Sigmoid colon (tissue), 4 donors: ENCODE measurements at regions not wholly inside any gene's neighbourhood (a gene's known extent, or its start where the extent isn't known, plus 50 kb on each side); places are given as distances from the start of the nearest gene placed in this dataset.

Experiments used
- CTCF ChIP-seq, 4 experiments: fragments of 450-650 bp in 3 of 4; fragments of 200-600 bp in 1 of 4; IDR thresholded peaks; one replicate each; pipeline ENCODE4 v1.5.1; 2016 to 2019; ENCODE audit warnings: antibody characterized with exemption in 4 of 4, mild to moderate bottlenecking in 3 of 4, moderate library complexity in 2 of 4
- EP300 ChIP-seq, 4 donors: sonication (generic); formaldehyde crosslinking; IDR thresholded peaks; one replicate each; pipeline ENCODE4 v1.6.1; 2017; ENCODE audit warnings: antibody characterized with exemption in 4 of 4
- POLR2A ChIP-seq, 2 donors: fragments of 450-650 bp; IDR thresholded peaks; one replicate each; pipeline ENCODE4 v1.6.1; 2016; ENCODE audit warnings: antibody characterized with exemption in 2 of 2, mild to moderate bottlenecking in 2 of 2, moderate library complexity in 2 of 2
- POLR2AphosphoS5 ChIP-seq, 4 donors: sonication (generic); formaldehyde crosslinking; IDR thresholded peaks; one replicate each; pipeline ENCODE4 v1.6.1; 2017; ENCODE audit warnings: antibody characterized with exemption in 4 of 4

DNA sequence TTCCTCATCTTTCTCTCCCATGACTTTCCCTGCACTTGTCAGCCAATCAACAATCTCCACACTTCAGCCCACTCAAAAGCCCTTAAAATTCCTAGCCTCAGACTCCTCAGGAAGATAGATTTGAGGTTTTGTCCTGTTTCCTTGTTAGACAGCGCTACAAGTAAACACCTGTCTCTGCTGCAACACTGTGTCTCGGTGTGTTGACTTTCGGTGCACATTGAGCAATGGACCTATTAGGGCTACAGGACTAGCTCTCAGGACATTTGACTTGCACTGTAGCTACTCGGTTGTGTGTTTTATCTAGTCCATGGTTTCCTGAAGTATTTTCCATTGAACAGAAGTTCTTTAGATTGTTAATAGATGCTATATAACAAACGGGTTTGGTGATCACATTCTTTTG is 140.9 kb upstream of the XPO1 start:
- TF ChIP-seq EP300 (IDR thresholded peaks at IDR 0.05) (no peak), POLR2A (IDR thresholded peaks at IDR 0.05) (no peak), POLR2AphosphoS5 (IDR thresholded peaks at IDR 0.05) (no peak), CTCF (IDR thresholded peaks at IDR 0.05) (no peak)
